K562 (cell line): ENCODE measurements at regions not wholly inside any gene's neighbourhood (a gene's known extent, or its start where the extent isn't known, plus 50 kb on each side); places are given as distances from the start of the nearest gene placed in this dataset.

Experiments
- ATAC-seq: fragments of 200-7000 bp; cut with Tn5 transposase; 3 replicates; pipeline ENCODE4 v1.9.1; 2020; ENCODE audit warnings: moderate library complexity
- BruUV-seq: library from RNA; stranded (reverse); fragments of 400-500 nt; replicated peaks from 2 replicates; lab custom pipeline; 2021; lab: Mats Ljungman, UMichigan
- CTCF ChIA-PET: fragments of 300-600 bp; formaldehyde crosslinking; extraction: SDS; loops from one replicate; lab custom pipeline; 2021; ENCODE audit warnings: low intra/inter-chr PET ratio; lab: Yijun Ruan, JAX
- POLR2A ChIA-PET: fragments of 300-600, 350-650 bp; sonication (Branson Sonifier 250); formaldehyde crosslinking; extraction: SDS; loops from one replicate; lab custom pipeline; 2021; ENCODE audit warnings: antibody characterized with exemption, inconsistent platforms; lab: Yijun Ruan, JAX
- DNase-seq, 4 experiments: peaks; one replicate each; pipeline versions ENCODE4 v3.0.0 to v3.0.0-alpha.2; 2011 to 2018; ENCODE audit warnings: low spot score in 3 of 4, mixed read lengths in 3 of 4; ENCODE audit errors: extremely low read depth in 1 of 4
- FAIRE-seq: peaks from 2 replicates; lab custom pipeline; 2011; peaks lifted over from hg19 to GRCh38; lab: Jason Lieb, UNC
- H2AFZ ChIP-seq: 2 replicates; pipeline ENCODE4 v1.6.0; 2011; ENCODE audit warnings: low read depth, low read length, control low read depth, inconsistent platforms
- H3K27ac ChIP-seq: fragments of 200-600 bp; 3 replicates; pipeline ENCODE4 v1.8.0; 2011; ENCODE audit warnings: low read depth, mild to moderate bottlenecking, control low read depth, inconsistent platforms, low read length, moderate library complexity, mixed read lengths; ENCODE audit errors: extremely low read depth
- H3K27me3 ChIP-seq, 2 experiments: fragments of 300-600 bp in 1 of 2; 2 replicates in 1 of 2; 3 replicates in 1 of 2; pipeline versions ENCODE4 v1.6.0 to v1.8.0; 2011; ENCODE audit warnings: inconsistent platforms in 2 of 2, low read length in 2 of 2, mild to moderate bottlenecking in 1 of 2, mixed read lengths in 1 of 2, moderate library complexity in 1 of 2; ENCODE audit not compliant: control insufficient read depth in 2 of 2, insufficient read depth in 2 of 2
- H3K36me3 ChIP-seq: fragments of 300-600 bp; 3 replicates; pipeline ENCODE4 v1.8.0; 2011; ENCODE audit warnings: mild to moderate bottlenecking, low read length, inconsistent platforms; ENCODE audit not compliant: control insufficient read depth, insufficient read depth
- H3K4me1 ChIP-seq, 2 experiments: fragments of 200-600 bp in 1 of 2; replicated peaks in 1 of 2; 2 replicates in 1 of 2; 3 replicates in 1 of 2; pipeline versions ENCODE4 v1.5.1 to v1.8.0; 2011; ENCODE audit warnings: inconsistent platforms in 2 of 2, low read length in 2 of 2, mild to moderate bottlenecking in 1 of 2, mixed read lengths in 1 of 2, moderate library complexity in 1 of 2; ENCODE audit not compliant: control insufficient read depth in 2 of 2, insufficient read depth in 2 of 2
- H3K4me2 ChIP-seq: 2 replicates; pipeline ENCODE4 v1.6.1; 2011; ENCODE audit warnings: low read length, control low read depth, inconsistent platforms, mixed read lengths; ENCODE audit not compliant: insufficient read depth
- H3K4me3 ChIP-seq: fragments of 200-600 bp; sonication (generic), shearing (Covaris generic); 2 replicates; pipeline ENCODE4 v1.5.1; 2016; ENCODE audit warnings: control low read depth, inconsistent platforms
- H3K79me2 ChIP-seq: fragments of 200-600 bp; 3 replicates; pipeline ENCODE4 v1.8.0; 2011; ENCODE audit warnings: low read length, inconsistent platforms; ENCODE audit not compliant: control insufficient read depth, insufficient read depth
- H3K9ac ChIP-seq, 2 experiments: 2 replicates each; pipeline versions ENCODE4 v1.6.0 to v1.6.1; 2011; ENCODE audit warnings: low read depth in 2 of 2, low read length in 2 of 2, control low read depth in 1 of 2, inconsistent platforms in 1 of 2, mild to moderate bottlenecking in 1 of 2, mixed read lengths in 1 of 2; ENCODE audit not compliant: insufficient read depth in 1 of 2
- H3K9me1 ChIP-seq: one replicate; pipeline ENCODE4 v1.6.0; 2011; ENCODE audit warnings: inconsistent platforms, mild to moderate bottlenecking, low read length, moderate library complexity; ENCODE audit not compliant: control insufficient read depth, insufficient read depth
- H3K9me3 ChIP-seq: replicated peaks from 2 replicates; pipeline ENCODE4 v1.5.1; 2011; ENCODE audit warnings: low read depth, low read length, inconsistent platforms; ENCODE audit not compliant: control insufficient read depth, insufficient read depth
- H4K20me1 ChIP-seq: replicated peaks from 2 replicates; pipeline ENCODE4 v1.6.1; 2011; ENCODE audit warnings: low read length, inconsistent platforms, mixed read lengths; ENCODE audit not compliant: control insufficient read depth, insufficient read depth
- BHLHE40 ChIP-seq: IDR thresholded peaks from 2 replicates; pipeline ENCODE4 v1.6.1; 2011; ENCODE audit warnings: low read length, improper control_type of control experiment
- E2F5 ChIP-seq: sonication (generic); formaldehyde crosslinking; IDR thresholded peaks from 2 replicates; pipeline ENCODE4 v1.8.0; 2022; ENCODE audit warnings: mild to moderate bottlenecking, missing genetic modification reagents
- ELK1 ChIP-seq: sonication (generic); formaldehyde crosslinking; IDR thresholded peaks from 2 replicates; pipeline ENCODE4 v1.8.1; 2022; ENCODE audit warnings: missing genetic modification reagents
- MTA1 ChIP-seq: fragments of 450-650 bp; IDR thresholded peaks from 2 replicates; pipeline ENCODE4 v1.6.1; 2017; ENCODE audit warnings: borderline replicate concordance
- RBFOX2 ChIP-seq: fragments of 200-400 bp; formaldehyde crosslinking; IDR thresholded peaks from 2 replicates; pipeline ENCODE4 v1.6.1; 2017; ENCODE audit warnings: low read depth, mild to moderate bottlenecking, low read length, moderate library complexity
- SLC30A9 ChIP-seq: fragments of 250-450 bp; sonication (Bioruptor Pico); IDR thresholded peaks from 2 replicates; pipeline ENCODE4 v1.8.0; 2022; ENCODE audit warnings: mild to moderate bottlenecking, moderate library complexity
- ZNF408 ChIP-seq: fragments of 250-450 bp; sonication (Bioruptor Pico); IDR thresholded peaks from 2 replicates; pipeline ENCODE4 v1.4.0; 2020; ENCODE audit warnings: low read depth, mild to moderate bottlenecking, moderate library complexity
- ZNF695 ChIP-seq: fragments of 450-650 bp; formaldehyde crosslinking; IDR thresholded peaks from 2 replicates; pipeline ENCODE4 v1.4.0; 2020; ENCODE audit warnings: mild to moderate bottlenecking, moderate library complexity
- WGBS: fragments of 100-300 bp; shearing (Covaris generic); methylation state at CpG from one replicate; pipeline ENCODE4 v1.1.6; 2016; ENCODE audit warnings: low coverage, mixed read lengths; ENCODE audit not compliant: insufficient coverage; ENCODE audit errors: missing lambda C conversion rate; 5-methylcytosine and 5-hydroxymethylcytosine counted together
- in situ Hi-C: fragments of 300-500 bp; cut with MboI; formaldehyde crosslinking; loops from 4 replicates; pipeline ENCODE4 v1.15.0; 2018; ENCODE audit warnings: inconsistent platforms, mixed read lengths
- intact Hi-C: fragments of 100-400 bp; cut with micrococcal nuclease; formaldehyde crosslinking; loops from 2 replicates; pipeline ENCODE4 v1.14.2; 2022

- TF ChIP-seq E2F5 (CRISPR knock-in tag): no peak
- TF ChIP-seq ZNF408: no peak
- TF ChIP-seq ZNF695 (CRISPR knock-in tag): no peak
- TF ChIP-seq ELK1 (CRISPR knock-in tag): no peak
- no peak for TF ChIP-seq MTA1
- TF ChIP-seq BHLHE40: no peak
- no peak for TF ChIP-seq SLC30A9
- TF ChIP-seq, all 486 proteins: peak for 5
These were observed 95.1 kb downstream of the TPBG start (continued) for GRCh38 chr6:82458705-82459104.

- Histone ChIP-seq H3K4me2 (no peak overlapping the region), H3K4me3 (no peak overlapping the region), H4K20me1 (no peaks in the 10 kb centered on the region), H2AFZ (no peak overlapping the region), H3K79me2 (no peaks in the 10 kb centered on the region), H3K9ac (no peak overlapping the region), H3K36me3 (no peaks in the 10 kb centered on the region), H3K27me3 (no peaks in the 10 kb centered on the region), H3K9me3 (no peaks in the 10 kb centered on the region), H3K9me1 (no peaks in the 10 kb centered on the region), H3K27ac (no peak overlapping the region), H3K4me1 (no peaks in the 10 kb centered on the region)
- FAIRE-seq (no peak), DNase-seq (no peak), ATAC-seq (no peak)
- BruUV-seq: no TSS peak
- 0% methylated on average over 1 of the region's 1 CpG for WGBS
- ChIA-PET POLR2A (no interaction called here), CTCF (no interaction called here)
- intact Hi-C loops (no loop called here), in situ Hi-C loops (no loop called here)
- no peak for TF ChIP-seq RBFOX2
These were observed 97.9 kb downstream of the TPBG start for GRCh38 chr6:82461536-82461935.
